Psoas muscle (tissue), 7 donors: ENCODE measurements at regions not wholly inside any gene's neighbourhood (a gene's known extent, or its start where the extent isn't known, plus 50 kb on each side); places are given as distances from the start of the nearest gene placed in this dataset.

Experiments used
- ATAC-seq, 4 donors: fragments of 200-7000 bp; cut with Tn5 transposase; one replicate each; pipeline ENCODE4 v1.9.1; 2020; ENCODE audit warnings: moderate library complexity in 3 of 4, mild to moderate bottlenecking in 2 of 4
- DNase-seq, 2 donors: peaks; one replicate each; pipeline ENCODE4 v3.0.0-alpha.2; 2020
- H3K27ac ChIP-seq: fragments of 200-600 bp; one replicate; pipeline ENCODE4 v1.8.0; 2022
- H3K27me3 ChIP-seq, 3 donors: fragments of 200-600 bp in 1 of 3; one replicate each; pipeline versions ENCODE4 v1.6.1 to v1.8.0; 2013 to 2022; ENCODE audit warnings: low read length in 2 of 3, mild to moderate bottlenecking in 2 of 3, moderate library complexity in 1 of 3; ENCODE audit not compliant: insufficient read depth in 3 of 3
- H3K36me3 ChIP-seq, 2 donors: fragments of 200-600 bp in 1 of 2; one replicate each; pipeline versions ENCODE4 v1.6.1 to v1.8.0; 2013 to 2022; ENCODE audit warnings: low read depth in 1 of 2, mild to moderate bottlenecking in 1 of 2, moderate library complexity in 1 of 2; ENCODE audit not compliant: insufficient read depth in 1 of 2
- H3K4me1 ChIP-seq: fragments of 200-600 bp; one replicate; pipeline ENCODE4 v1.8.0; 2022
- H3K4me3 ChIP-seq: fragments of 200-600 bp; one replicate; pipeline ENCODE4 v1.8.0; 2022; ENCODE audit warnings: mild to moderate bottlenecking
- H3K9me3 ChIP-seq: fragments of 200-600 bp; one replicate; pipeline ENCODE4 v1.8.0; 2022
- CTCF ChIP-seq: fragments of 200-600 bp; IDR thresholded peaks from one replicate; pipeline ENCODE4 v1.8.0; 2022; ENCODE audit warnings: antibody characterized with exemption
- WGBS, 3 donors: extraction: QIAGEN DNeasy Blood & Tissue Kit; methylation state at CpG; one replicate each; pipeline versions ENCODE4 v1.1.6 to v1.1.7; 2013; 5-methylcytosine and 5-hydroxymethylcytosine counted together
- intact Hi-C, 2 donors: fragments of 100-400 bp; cut with DNase I; formaldehyde crosslinking; loops; one replicate each; pipeline versions ENCODE4 v1.11.0 to v1.14.2; 2022
- donor health status: healthy with polysubstance abuse.
- donor health status: DM: no; HTN: no; CAD: no; lungs with moderate emphysema.
- donor health status: Bipolar disorder and iron deficiency.
- donor health status: healthy.
- donor health status: DM: yes; HTN: yes; CAD: no.
- donor health status: DM: no; HTN: no; CAD: no.
- donor health status: DM: yes; HTN: yes; CAD: no.

GRCh38 chr5:145178641-145179523, 656.3 kb downstream of the PRELID2 start:
- Histone ChIP-seq H3K4me1 (no peaks in the 10 kb centered on the region), H3K36me3 (no peaks in the 10 kb centered on the region), H3K9me3 (no peaks in the 10 kb centered on the region), H3K4me3 (no peak overlapping the region), H3K27ac (no peak overlapping the region), H3K27me3 (no peaks in the 10 kb centered on the region)
- TF ChIP-seq CTCF = no peak
- intact Hi-C loops = no loop called here
- ATAC-seq = no peak
- DNase-seq = no peak
- 49 to 59% (median 51%) methylated on average over 3 of the region's 3 CpGs for WGBS, 3 donors

GRCh38 chr5:145176041-145176440, 659.1 kb downstream of the PRELID2 start:
- WGBS, 3 donors = 77 to 86% (median 80%) methylated on average over 3 of the region's 3 CpGs
- Histone ChIP-seq H3K27ac (no peak overlapping the region), H3K4me3 (no peak overlapping the region), H3K27me3 (no peaks in the 10 kb centered on the region), H3K9me3 (no peaks in the 10 kb centered on the region), H3K36me3 (no peaks in the 10 kb centered on the region), H3K4me1 (no peaks in the 10 kb centered on the region)
- no peak for TF ChIP-seq CTCF
- intact Hi-C loops = no loop called here
- ATAC-seq (no peak), DNase-seq (no peak)

GRCh38 chr5:145166110-145166509, 669.0 kb downstream of the PRELID2 start:
- ATAC-seq = no peak

GRCh38 chr5:145163876-145164275, 671.3 kb downstream of the PRELID2 start:
- no peak for TF ChIP-seq CTCF
- Histone ChIP-seq H3K27ac (no peak overlapping the region), H3K4me3 (no peak overlapping the region), H3K4me1 (no peaks in the 10 kb centered on the region), H3K27me3 (no peaks in the 10 kb centered on the region), H3K9me3 (no peaks in the 10 kb centered on the region), H3K36me3 (no peaks in the 10 kb centered on the region)
- ATAC-seq = no peak
- intact Hi-C loops = no loop called here
- DNase-seq = no peak
- 50 to 61% (median 53%) methylated on average over 3 of the region's 3 CpGs for WGBS, 3 donors

More at GRCh38 chr5:145166110-145166509, 669.0 kb downstream of the PRELID2 start:
- no peak for TF ChIP-seq CTCF
- DNase-seq = no peak
- intact Hi-C loops = loop anchor here in 1 of 2 donors (2.0 kb wide), 1 partner anchor 27 kb away; no protein-coding TSS in a partner anchor
- whole genome bisulfite sequencing, 3 donors = 77 to 78% (median 78%) methylated on average over 5 of the region's 5 CpGs
- Histone ChIP-seq H3K4me1 (no peaks in the 10 kb centered on the region), H3K27ac (no peak overlapping the region), H3K36me3 (no peaks in the 10 kb centered on the region), H3K9me3 (no peaks in the 10 kb centered on the region), H3K27me3 (no peaks in the 10 kb centered on the region), H3K4me3 (no peak overlapping the region)

- Histone ChIP-seq H3K27me3 (no peaks in the 10 kb centered on the region), H3K4me1 (no peaks in the 10 kb centered on the region), H3K36me3 (no peaks in the 10 kb centered on the region), H3K9me3 (no peaks in the 10 kb centered on the region), H3K27ac (no peak overlapping the region), H3K4me3 (no peak overlapping the region)
- no peak for ATAC-seq
- no peak for TF ChIP-seq CTCF
- DNase-seq = no peak
- intact Hi-C loops = no loop called here
These were observed 672.5 kb downstream of the PRELID2 start for GRCh38 chr5:145162626-145163025.
